ENCODE measurements at regions not wholly inside any gene's neighbourhood (a gene's known extent, or its start where the extent isn't known, plus 50 kb on each side); places are given as distances from the start of the nearest gene placed in this dataset.

DNA sequence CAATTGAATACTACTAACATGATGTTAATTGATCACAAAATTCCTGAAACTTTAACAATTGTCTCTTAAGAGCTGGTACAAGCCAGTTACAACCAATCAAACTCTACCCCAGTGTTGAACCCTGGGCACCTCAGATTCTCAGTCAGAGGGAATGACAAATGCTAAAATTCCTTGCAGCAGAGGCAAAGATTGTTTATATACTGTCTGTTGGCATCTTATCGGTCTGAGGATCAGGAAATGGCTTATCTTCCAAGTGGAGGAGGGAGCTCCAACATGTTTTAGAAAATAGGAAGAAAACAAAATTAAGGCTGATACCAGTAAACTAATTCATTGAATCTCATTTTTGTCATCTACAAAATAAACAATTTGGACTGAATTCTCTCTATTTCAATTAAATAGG is 527.8 kb upstream of the ZNF608 start:
- no peak for DNase-seq
- H3K36me3 Mint-ChIP-seq (ENCODE audit: low read depth) = 0 out of 2 replicates have a peak, but pooled peaks cover 4% of the 10 kb centered on the region
- TF ChIP-seq, protein P1, sequence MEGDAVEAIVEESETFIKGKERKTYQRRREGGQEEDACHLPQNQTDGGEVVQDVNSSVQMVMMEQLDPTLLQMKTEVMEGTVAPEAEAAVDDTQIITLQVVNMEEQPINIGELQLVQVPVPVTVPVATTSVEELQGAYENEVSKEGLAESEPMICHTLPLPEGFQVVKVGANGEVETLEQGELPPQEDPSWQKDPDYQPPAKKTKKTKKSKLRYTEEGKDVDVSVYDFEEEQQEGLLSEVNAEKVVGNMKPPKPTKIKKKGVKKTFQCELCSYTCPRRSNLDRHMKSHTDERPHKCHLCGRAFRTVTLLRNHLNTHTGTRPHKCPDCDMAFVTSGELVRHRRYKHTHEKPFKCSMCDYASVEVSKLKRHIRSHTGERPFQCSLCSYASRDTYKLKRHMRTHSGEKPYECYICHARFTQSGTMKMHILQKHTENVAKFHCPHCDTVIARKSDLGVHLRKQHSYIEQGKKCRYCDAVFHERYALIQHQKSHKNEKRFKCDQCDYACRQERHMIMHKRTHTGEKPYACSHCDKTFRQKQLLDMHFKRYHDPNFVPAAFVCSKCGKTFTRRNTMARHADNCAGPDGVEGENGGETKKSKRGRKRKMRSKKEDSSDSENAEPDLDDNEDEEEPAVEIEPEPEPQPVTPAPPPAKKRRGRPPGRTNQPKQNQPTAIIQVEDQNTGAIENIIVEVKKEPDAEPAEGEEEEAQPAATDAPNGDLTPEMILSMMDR (IDR thresholded peaks at IDR 0.05) = no peak
- no peak overlapping the region for H3K4me3 Mint-ChIP-seq
- peaks cover 55% of the 10 kb centered on the region for H3K4me1 Mint-ChIP-seq (ENCODE audit: low read depth)
- peaks cover 3% of the 10 kb centered on the region for H3K27me3 Mint-ChIP-seq (ENCODE audit: insufficient read depth)
- H3K9me3 Mint-ChIP-seq = no peaks in the 10 kb centered on the region; the same call in 1 of the 2 replicates
- H3K27ac Mint-ChIP-seq = no peak overlapping the region

- DNase-seq = no peak
- Mint-ChIP-seq H3K27ac (no peak overlapping the region; the same call in 1 of the 2 replicates), H3K4me1 (ENCODE audit: low read depth) (peaks cover 55% of the 10 kb centered on the region), H3K9me3 (no peaks in the 10 kb centered on the region; the same call in 1 of the 2 replicates), H3K27me3 (ENCODE audit: insufficient read depth) (no peaks in the 10 kb centered on the region; the same call in none of the 2 replicates), H3K4me3 (no peak overlapping the region), H3K36me3 (ENCODE audit: low read depth) (0 out of 2 replicates have a peak, but pooled peaks cover 4% of the 10 kb centered on the region)
- TF ChIP-seq, protein P1 (IDR thresholded peaks at IDR 0.05) = no peak
Observed at GRCh38 chr5:125274938-125275724, 528.7 kb upstream of the ZNF608 start.

DNA sequence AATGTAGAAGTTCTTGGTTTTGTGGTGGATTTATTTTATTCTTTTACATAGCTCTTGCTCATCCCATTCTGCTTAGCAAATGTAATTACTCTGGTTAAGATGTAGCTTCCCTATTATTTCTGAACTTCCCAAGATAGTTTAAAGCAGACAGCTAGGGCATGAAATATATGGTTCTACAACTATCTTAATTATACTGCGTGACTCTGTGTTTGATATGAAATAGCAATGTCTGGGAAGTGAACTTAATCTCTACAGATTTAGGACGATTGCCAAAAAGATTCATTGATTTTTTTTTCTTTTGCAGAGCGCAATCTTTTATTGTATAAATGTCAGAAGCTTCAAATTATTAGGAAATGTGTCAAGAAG is 529.3 kb upstream of the ZNF608 start:
- TF ChIP-seq, protein P1 (IDR thresholded peaks at IDR 0.05) = no peak
- Mint-ChIP-seq H3K27me3 (ENCODE audit: insufficient read depth) (no peaks in the 10 kb centered on the region; the same call in 1 of the 2 replicates), H3K4me3 (no peak overlapping the region), H3K36me3 (ENCODE audit: low read depth) (0 out of 2 replicates have a peak, but pooled peaks cover 4% of the 10 kb centered on the region), H3K9me3 (no peaks in the 10 kb centered on the region; the same call in 1 of the 2 replicates), H3K4me1 (ENCODE audit: low read depth) (peaks cover 55% of the 10 kb centered on the region), H3K27ac (no peak overlapping the region)
- no peak for DNase-seq

DNA sequence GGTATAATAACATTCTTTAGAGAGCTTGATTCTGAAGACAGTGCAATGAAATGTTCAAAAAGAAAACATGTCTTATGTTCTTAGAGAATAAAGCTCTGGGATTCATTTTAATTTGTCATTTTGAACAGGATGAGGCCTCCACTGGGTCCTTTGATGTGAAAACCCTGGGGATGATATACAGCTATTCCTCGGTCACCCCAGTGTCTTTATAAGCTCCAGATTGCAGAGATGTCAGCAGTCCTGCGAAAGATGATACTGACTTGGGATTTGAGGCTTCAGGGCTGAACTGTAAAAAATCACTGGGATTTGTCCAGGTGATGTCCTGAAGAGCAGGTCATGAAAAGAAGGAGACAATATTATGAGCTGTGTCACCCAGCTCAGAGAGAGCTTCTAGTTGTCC is 529.7 kb upstream of the ZNF608 start:
- no peaks in the 10 kb centered on the region; the same call in 1 of the 2 replicates for H3K27me3 Mint-ChIP-seq (ENCODE audit: insufficient read depth)
- H3K27ac Mint-ChIP-seq = no peak overlapping the region
- TF ChIP-seq, protein P1 (IDR thresholded peaks at IDR 0.05) = no peak
- 0 out of 2 replicates have a peak, but pooled peaks cover 4% of the 10 kb centered on the region for H3K36me3 Mint-ChIP-seq (ENCODE audit: low read depth)
- no peaks in the 10 kb centered on the region; the same call in 1 of the 2 replicates for H3K9me3 Mint-ChIP-seq
- no peak overlapping the region for H3K4me3 Mint-ChIP-seq
- DNase-seq = no peak
- H3K4me1 Mint-ChIP-seq (ENCODE audit: low read depth) = peaks cover 55% of the 10 kb centered on the region

- no peaks in the 10 kb centered on the region; the same call in 1 of the 2 replicates for H3K9me3 Mint-ChIP-seq
- H3K27ac Mint-ChIP-seq = peak overlapping the region; percentile 78
- TF ChIP-seq, protein P1 (IDR thresholded peaks at IDR 0.05) = no peak
- 0 out of 2 replicates have a peak, but pooled peaks cover 4% of the 10 kb centered on the region for H3K36me3 Mint-ChIP-seq (ENCODE audit: low read depth)
- peak; percentile 91 for DNase-seq
- H3K4me1 Mint-ChIP-seq (ENCODE audit: low read depth) = peaks cover 55% of the 10 kb centered on the region
- H3K4me3 Mint-ChIP-seq = peak overlapping the region; percentile 32
- H3K27me3 Mint-ChIP-seq (ENCODE audit: insufficient read depth) = no peaks in the 10 kb centered on the region; the same call in 1 of the 2 replicates
Observed at GRCh38 chr5:125277494-125278154, 531.2 kb upstream of the ZNF608 start.

All from HFFc6 (cell line).